Inflammatory macrophage (primary cell): ENCODE measurements at regions not wholly inside any gene's neighbourhood (a gene's known extent, or its start where the extent isn't known, plus 50 kb on each side); places are given as distances from the start of the nearest gene placed in this dataset.

Source experiments
- DNase-seq, 2 donors: peaks; one replicate each; pipeline ENCODE4 v3.0.0-alpha.2; 2020 to 2022

- DNase-seq: no peak
Measured at GRCh38 chr2:54360055-54360792, 95.9 kb upstream of the SPTBN1 start.

- DNase-seq: no peak
Measured at GRCh38 chr2:54364409-54364808, 91.7 kb upstream of the SPTBN1 start.

- DNase-seq: no peak
Measured at GRCh38 chr2:54365661-54366060, 90.5 kb upstream of the SPTBN1 start.

GRCh38 chr2:54366487-54367280 lies 89.4 kb upstream of the SPTBN1 start:
- no peak for DNase-seq

GRCh38 chr2:54370405-54371104 lies 85.6 kb upstream of the SPTBN1 start:
- no peak for DNase-seq

- no peak for DNase-seq
Measured at GRCh38 chr2:54371460-54372065, 84.6 kb upstream of the SPTBN1 start.

GRCh38 chr2:54372361-54372760 lies 83.8 kb upstream of the SPTBN1 start:
- no peak for DNase-seq

- no peak for DNase-seq
Measured at GRCh38 chr2:54373855-54374254, 82.3 kb upstream of the SPTBN1 start.

GRCh38 chr2:54374591-54375364 lies 81.3 kb upstream of the SPTBN1 start:
- no peak for DNase-seq

GRCh38 chr2:54377451-54377850 lies 78.7 kb upstream of the SPTBN1 start:
- DNase-seq: no peak

GRCh38 chr2:54377901-54378493 lies 78.1 kb upstream of the SPTBN1 start:
- no peak for DNase-seq

- no peak for DNase-seq
Measured at GRCh38 chr2:54380670-54381069, 75.5 kb upstream of the SPTBN1 start.

- DNase-seq: no peak
Measured at GRCh38 chr2:54381293-54381692, 74.8 kb upstream of the SPTBN1 start.

GRCh38 chr2:54382601-54383000 lies 73.5 kb upstream of the SPTBN1 start:
- DNase-seq: no peak

- no peak for DNase-seq
Measured at GRCh38 chr2:54384301-54385203, 71.6 kb upstream of the SPTBN1 start.

- no peak for DNase-seq
Measured at GRCh38 chr2:54385271-54385670, 70.9 kb upstream of the SPTBN1 start.

- DNase-seq: no peak
Measured at GRCh38 chr2:54386585-54386984, 69.5 kb upstream of the SPTBN1 start.

- no peak for DNase-seq
Measured at GRCh38 chr2:54387059-54387991, 68.8 kb upstream of the SPTBN1 start.

- no peak for DNase-seq
Measured at GRCh38 chr2:54388076-54388475, 68.1 kb upstream of the SPTBN1 start.
